ENCODE measurements at regions not wholly inside any gene's neighbourhood (a gene's known extent, or its start where the extent isn't known, plus 50 kb on each side); places are given as distances from the start of the nearest gene placed in this dataset.

DNA sequence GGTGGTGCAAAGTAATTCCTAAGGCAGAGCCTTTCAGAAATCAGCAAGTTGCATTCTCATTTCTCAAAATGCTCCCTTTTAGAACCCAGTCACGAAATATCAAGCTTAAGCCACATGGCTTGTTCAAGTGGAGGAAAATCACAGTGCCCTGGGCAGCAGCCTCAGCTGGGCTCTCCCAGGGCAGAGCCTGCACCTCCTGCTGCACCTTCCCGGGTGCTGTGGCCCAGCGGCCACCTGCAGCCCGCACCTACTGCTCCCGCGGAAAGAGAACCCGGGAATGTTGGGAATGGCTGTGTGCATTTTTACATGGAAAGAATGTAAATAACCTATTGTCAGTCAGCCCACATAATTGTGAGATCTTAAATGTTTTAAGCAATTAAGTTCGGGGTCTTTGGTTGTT, 396.5 kb upstream of the VSTM2A start:
- H3K4me3 ChIP-seq: no peak overlapping the region
- 77 to 91% (median 87%) methylated on average over 8 of the region's 8 CpGs for WGBS, 5 donors
- H3K9me3 ChIP-seq: peaks cover 0 to 20% (median 1%) of the 10 kb centered on the region in 4 donors
- H3K4me1 ChIP-seq: no peaks in the 10 kb centered on the region
- no peak for DNase-seq
- H3K27me3 ChIP-seq: no peaks in the 10 kb centered on the region
- H3K27ac ChIP-seq: no peak overlapping the region
- no peak for TF ChIP-seq POLR2A (IDR thresholded peaks at IDR 0.05)
- no peak for TF ChIP-seq CTCF (IDR thresholded peaks at IDR 0.05)
- intact Hi-C loops (cut with DNase I; ENCODE audit: low total_unique reads): no loop called here
- H3K36me3 ChIP-seq: no peaks in the 10 kb centered on the region

GRCh38 chr7:54153462-54153861, 388.7 kb upstream of the VSTM2A start:
- TF ChIP-seq EP300 (IDR thresholded peaks at IDR 0.05) (no peak), POLR2A (IDR thresholded peaks at IDR 0.05) (no peak), CTCF (IDR thresholded peaks at IDR 0.05) (no peak), POLR2AphosphoS5 (IDR thresholded peaks at IDR 0.05) (no peak)
- Histone ChIP-seq H3K27me3 (no peaks in the 10 kb centered on the region), H3K9me3 (peaks cover 0 to 7% (median 0%) of the 10 kb centered on the region in 4 donors), H3K27ac (no peak overlapping the region), H3K36me3 (no peaks in the 10 kb centered on the region), H3K4me1 (no peaks in the 10 kb centered on the region), H3K4me3 (no peak overlapping the region)
- no peak for DNase-seq
- WGBS, 5 donors: 54 to 74% (median 59%) methylated on average over 2 of the region's 2 CpGs
- intact Hi-C loops (cut with DNase I; ENCODE audit: low total_unique reads): no loop called here

DNA sequence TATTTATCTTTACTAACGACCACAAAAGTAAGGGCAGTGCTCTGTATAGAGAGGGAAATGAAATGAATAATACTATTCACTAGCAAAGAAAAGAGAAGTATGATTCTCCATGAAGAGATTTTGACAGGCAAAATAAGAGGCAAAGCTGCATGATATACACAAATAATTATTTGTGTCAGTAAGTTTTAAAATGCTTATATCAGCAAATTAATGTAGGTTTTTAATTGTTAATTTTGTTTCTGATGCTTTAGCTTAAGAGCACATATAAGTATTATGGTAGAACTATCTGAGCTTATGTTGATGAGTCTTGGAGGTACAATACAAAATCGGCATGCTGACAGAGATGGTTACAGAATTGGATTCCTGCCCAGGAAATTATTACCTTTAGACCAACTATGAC, 383.1 kb upstream of the VSTM2A start:
- WGBS, 5 donors: 59 to 69% (median 61%) methylated on average over 2 of the region's 2 CpGs
- H3K9me3 ChIP-seq: peaks cover 0 to 16% (median 0%) of the 10 kb centered on the region in 4 donors
- no peak overlapping the region for H3K4me3 ChIP-seq
- no peak overlapping the region for H3K27ac ChIP-seq
- TF ChIP-seq POLR2A (IDR thresholded peaks at IDR 0.05) (no peak), CTCF (IDR thresholded peaks at IDR 0.05) (no peak), EP300 (IDR thresholded peaks at IDR 0.05) (no peak), POLR2AphosphoS5 (IDR thresholded peaks at IDR 0.05) (no peak)
- DNase-seq: no peak
- no peaks in the 10 kb centered on the region for H3K27me3 ChIP-seq
- intact Hi-C loops (cut with DNase I; ENCODE audit: low total_unique reads): no loop called here
- no peaks in the 10 kb centered on the region for H3K36me3 ChIP-seq
- H3K4me1 ChIP-seq: no peaks in the 10 kb centered on the region

DNA sequence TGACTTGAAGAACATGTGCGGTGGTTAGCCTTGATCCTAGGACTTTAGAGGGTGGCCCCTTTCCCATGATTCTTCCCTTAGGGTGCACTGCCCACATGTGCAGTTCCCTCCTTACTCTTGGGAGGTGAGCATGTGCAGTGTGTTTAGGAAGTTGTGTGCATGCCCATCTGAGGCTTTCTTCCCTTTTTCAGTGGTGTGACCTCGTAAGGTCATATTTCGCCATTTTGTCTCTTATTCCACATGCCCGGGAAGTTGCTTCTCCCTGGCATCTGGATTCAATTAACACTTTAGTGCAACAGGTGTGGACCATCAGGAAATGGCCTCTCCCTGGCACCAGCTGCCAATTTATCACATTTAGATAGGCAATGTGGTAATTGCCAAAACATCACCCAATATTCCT, 380.6 kb upstream of the VSTM2A start:
- no peak overlapping the region for H3K4me3 ChIP-seq
- intact Hi-C loops (cut with DNase I; ENCODE audit: low total_unique reads): no loop called here
- TF ChIP-seq POLR2AphosphoS5 (IDR thresholded peaks at IDR 0.05) (no peak), CTCF (IDR thresholded peaks at IDR 0.05) (no peak), POLR2A (IDR thresholded peaks at IDR 0.05) (no peak), EP300 (IDR thresholded peaks at IDR 0.05) (no peak)
- no peak overlapping the region for H3K27ac ChIP-seq
- H3K36me3 ChIP-seq: no peaks in the 10 kb centered on the region
- peaks cover 0 to 16% (median 0%) of the 10 kb centered on the region in 4 donors for H3K9me3 ChIP-seq
- H3K4me1 ChIP-seq: no peaks in the 10 kb centered on the region
- no peaks in the 10 kb centered on the region for H3K27me3 ChIP-seq
- 73 to 95% (median 92%) methylated on average over 4 of the region's 4 CpGs for WGBS, 5 donors
- no peak for DNase-seq
